HG02759 (cell line): ENCODE measurements at regions not wholly inside any gene's neighbourhood (a gene's known extent, or its start where the extent isn't known, plus 50 kb on each side); places are given as distances from the start of the nearest gene placed in this dataset.

Experiments used
- ATAC-seq: cut with Tn5 transposase; IDR thresholded peaks from one replicate; pipeline ENCODE4 v1.9.1; 2021; ENCODE audit warnings: mild to moderate bottlenecking, moderate library complexity; ENCODE audit not compliant: unreplicated experiment

GRCh38 chr2:9755008-9755407 is 88.3 kb upstream of the TAF1B start:
- ATAC-seq, result no peak

- ATAC-seq, result no peak
These were observed 87.6 kb upstream of the TAF1B start for GRCh38 chr2:9755638-9756037.

GRCh38 chr2:9756692-9757250 is 86.5 kb upstream of the TAF1B start:
- no peak for ATAC-seq

DNA sequence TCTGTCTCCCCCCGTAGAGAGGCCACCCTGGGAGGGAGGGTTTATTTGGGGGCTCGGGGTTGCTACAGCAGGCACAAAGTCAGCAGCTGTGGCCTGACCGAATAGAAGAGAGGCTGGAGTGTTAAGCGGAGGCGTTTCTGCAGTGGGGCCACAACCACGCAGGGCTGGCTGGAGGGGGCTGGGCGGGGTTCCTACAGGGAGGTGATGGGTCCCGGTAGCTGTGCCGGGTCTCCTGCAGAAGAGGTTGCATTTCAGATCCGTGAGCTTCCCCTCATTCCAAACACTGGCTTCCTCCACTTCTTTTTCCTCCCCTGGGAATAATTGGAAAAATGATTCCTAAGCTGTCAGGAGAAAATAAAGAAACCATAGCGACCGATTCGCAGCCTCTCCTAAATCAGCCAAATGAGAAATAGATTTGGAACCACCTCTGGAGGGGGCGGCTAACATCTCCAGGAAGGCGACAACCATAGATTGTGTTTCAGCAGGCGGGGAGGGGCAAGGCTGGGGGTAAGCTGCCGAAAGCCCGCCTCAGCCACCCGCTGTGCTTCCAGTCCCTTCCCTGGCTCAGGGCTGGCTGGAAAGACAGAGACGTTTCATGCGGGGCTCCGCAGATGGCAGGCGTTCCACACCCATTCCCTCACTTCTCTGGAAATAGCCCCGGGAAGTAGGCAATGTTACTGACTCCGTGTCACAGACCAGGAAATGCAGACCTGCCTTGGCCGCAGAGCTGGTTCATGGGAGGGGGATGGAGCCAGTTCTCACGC is 85.6 kb upstream of the TAF1B start:
- no peak for ATAC-seq

- no peak for ATAC-seq
These were observed 84.5 kb upstream of the TAF1B start for GRCh38 chr2:9758741-9759140.

GRCh38 chr2:9760069-9760901 is 83.0 kb upstream of the TAF1B start:
- ATAC-seq, result no peak

- no peak for ATAC-seq
These were observed 82.4 kb upstream of the TAF1B start for GRCh38 chr2:9760902-9761228.

GRCh38 chr2:9761577-9761976 is 81.7 kb upstream of the TAF1B start:
- ATAC-seq, result no peak

GRCh38 chr2:9762164-9762563 is 81.1 kb upstream of the TAF1B start:
- no peak for ATAC-seq

DNA sequence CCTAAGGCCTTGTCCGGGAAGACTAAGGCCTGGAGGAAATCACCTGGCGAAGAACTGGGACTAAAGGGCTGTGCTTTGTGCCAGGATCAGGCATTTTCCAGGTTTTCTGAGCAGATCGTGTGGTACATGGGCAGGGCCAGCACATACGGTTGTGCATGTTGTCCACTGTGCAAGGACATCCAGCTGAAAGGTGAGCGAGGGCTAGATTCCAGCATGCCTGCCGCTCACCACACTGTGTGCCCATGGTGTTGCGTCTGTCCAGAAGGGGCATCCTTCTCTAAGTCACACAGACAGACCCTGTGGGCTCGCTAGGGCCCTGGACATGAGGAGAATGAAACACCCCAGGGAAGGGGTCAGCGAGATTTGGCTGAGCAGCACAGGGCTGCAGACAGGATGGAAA is 80.3 kb upstream of the TAF1B start:
- no peak for ATAC-seq

DNA sequence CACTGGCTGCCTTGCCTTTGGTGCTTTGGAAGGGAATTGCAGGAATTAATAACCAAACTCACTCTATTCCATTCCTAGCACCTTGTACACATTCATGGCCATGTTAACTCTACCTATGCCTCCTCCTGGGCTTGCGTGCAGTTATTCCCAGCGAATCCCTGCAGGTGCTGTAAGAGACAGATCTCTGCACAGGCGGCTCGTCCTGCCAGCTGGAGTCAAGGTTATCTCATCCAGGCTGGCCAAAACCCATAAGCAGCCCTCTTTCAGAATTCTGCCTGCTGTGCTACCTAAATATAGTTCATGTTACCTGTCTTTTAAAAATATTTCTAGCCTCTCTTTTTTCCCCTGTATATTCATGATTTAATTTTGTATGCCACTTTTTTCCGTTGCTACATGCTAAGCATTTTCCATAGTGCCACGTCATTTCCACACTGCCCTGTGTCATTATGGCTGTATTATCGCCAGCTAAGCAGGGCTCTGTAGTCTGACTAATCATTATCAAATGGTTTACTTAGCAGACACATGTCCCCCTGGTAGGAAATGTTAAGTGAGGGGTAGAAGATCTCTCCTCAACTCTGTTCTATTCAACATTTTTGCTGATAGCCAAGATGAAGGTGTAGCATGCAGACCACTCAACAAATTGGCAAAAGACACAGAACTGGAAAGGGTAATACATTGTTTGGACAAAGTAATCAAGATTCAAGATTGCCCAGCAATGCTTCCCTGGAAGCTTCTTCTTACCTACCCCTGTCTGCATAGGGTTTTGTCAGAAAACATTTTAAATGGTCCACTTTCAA is 79.7 kb upstream of the TAF1B start:
- ATAC-seq, result no peak

DNA sequence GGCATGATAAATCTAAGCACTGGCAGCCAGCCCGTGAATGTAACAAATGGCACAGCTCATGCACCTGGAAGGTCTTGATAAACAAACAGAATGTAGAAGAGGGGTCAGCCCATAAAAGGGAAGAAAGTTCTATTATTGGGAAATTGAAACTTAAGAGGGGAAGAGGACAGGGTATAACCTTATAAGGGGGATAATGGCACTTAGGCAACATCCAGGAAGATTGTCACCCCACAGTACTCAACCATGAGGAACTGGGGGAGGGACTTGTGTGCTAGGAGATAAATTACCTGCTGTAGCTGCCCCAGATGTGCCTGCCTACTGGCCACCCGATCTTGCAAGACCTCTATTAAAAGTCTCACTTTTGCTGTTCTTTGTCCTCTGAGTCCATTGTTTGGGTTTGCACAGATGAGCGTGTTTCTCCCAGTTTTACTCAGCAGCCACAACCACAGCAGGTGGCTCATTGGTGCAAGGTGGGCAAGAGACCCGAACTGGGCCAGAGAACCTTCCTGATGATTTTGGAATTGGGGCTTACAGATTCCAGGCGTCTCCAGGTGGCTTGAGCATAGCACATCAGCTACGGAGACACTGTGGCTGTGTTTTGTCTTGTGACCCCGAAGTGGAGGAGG is 79.0 kb upstream of the TAF1B start:
- ATAC-seq, result no peak

DNA sequence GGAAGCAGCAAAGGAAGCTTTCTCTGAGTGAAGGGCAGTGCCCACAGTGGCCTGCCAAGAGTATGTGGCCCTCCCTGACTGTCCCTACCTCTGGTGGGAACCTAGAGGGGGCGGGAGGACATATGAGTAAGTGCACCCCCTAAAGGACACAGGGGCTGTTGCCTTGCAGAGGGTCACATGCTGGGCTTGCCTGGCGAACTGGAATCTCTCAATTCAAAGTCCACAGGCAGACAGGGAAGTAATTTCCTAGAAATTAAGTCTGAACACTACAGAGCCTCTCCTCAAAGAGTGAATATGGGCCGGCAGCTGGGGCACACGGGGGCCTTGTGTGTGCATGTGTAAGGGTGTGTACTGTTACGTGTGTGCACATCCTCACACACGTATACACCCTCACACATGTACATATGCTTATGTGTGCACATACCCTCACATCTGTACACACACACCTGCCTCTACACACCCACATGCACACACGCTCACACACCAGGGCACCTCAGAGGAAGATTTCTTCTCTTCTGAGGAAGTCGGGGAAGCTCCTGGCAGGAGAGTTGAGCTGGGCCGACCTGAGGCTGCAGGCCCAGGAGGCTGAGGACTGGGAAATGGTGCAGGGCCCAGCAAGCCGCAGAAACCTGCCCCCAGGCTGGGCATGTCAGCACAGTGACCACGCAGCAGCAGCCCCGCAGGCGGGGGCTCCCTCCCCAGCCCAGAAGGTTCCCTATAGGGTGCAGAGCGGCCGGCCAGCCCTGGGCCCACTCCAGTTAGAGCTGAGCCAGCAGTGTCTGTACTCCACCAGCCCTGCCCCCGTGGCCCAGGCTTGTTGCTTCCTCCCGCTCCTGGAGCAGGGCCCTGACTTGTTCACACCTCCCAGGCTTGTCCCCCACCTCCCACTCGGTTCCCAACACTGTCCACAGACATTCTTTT is 77.4 kb upstream of the TAF1B start:
- ATAC-seq, result no peak

- no peak for ATAC-seq
These were observed 75.5 kb upstream of the TAF1B start for GRCh38 chr2:9767656-9768281.

GRCh38 chr2:9768388-9768787 is 74.9 kb upstream of the TAF1B start:
- ATAC-seq, result no peak

GRCh38 chr2:9769171-9770005 is 73.9 kb upstream of the TAF1B start:
- ATAC-seq, result no peak

- ATAC-seq, result no peak
These were observed 73.3 kb upstream of the TAF1B start for GRCh38 chr2:9770006-9770307.

GRCh38 chr2:9770308-9771100 is 72.8 kb upstream of the TAF1B start:
- ATAC-seq, result peak; percentile 61
